HCT116 (cell line): ENCODE measurements at regions not wholly inside any gene's neighbourhood (a gene's known extent, or its start where the extent isn't known, plus 50 kb on each side); places are given as distances from the start of the nearest gene placed in this dataset.

Experiments
- EGR1 ChIP-seq: IDR thresholded peaks from 2 replicates; pipeline ENCODE4 v1.6.1; 2012; ENCODE audit warnings: low read depth
- EZH2phosphoT487 ChIP-seq: fragments of 200-600 bp; IDR thresholded peaks from 2 replicates; pipeline ENCODE4 v1.6.1; 2018; ENCODE audit warnings: antibody characterized with exemption, borderline replicate concordance
- FOSL1 ChIP-seq: IDR thresholded peaks from 2 replicates; pipeline ENCODE4 v1.6.1; 2012; ENCODE audit warnings: low read depth
- POLR2A ChIP-seq: IDR thresholded peaks from 2 replicates; pipeline ENCODE4 v1.7.0; 2011; ENCODE audit warnings: borderline replicate concordance; ENCODE audit not compliant: insufficient read depth, insufficient read length; ENCODE audit errors: extremely low read depth
- POLR2AphosphoS5 ChIP-seq: IDR thresholded peaks from 2 replicates; pipeline ENCODE4 v1.6.1; 2011; ENCODE audit warnings: mild to moderate bottlenecking, low read depth, low read length, moderate library complexity
- RAD21 ChIP-seq: IDR thresholded peaks from 2 replicates; pipeline ENCODE4 v1.6.1; 2012; ENCODE audit warnings: low read depth, mild to moderate bottlenecking
- SP1 ChIP-seq: IDR thresholded peaks from 2 replicates; pipeline ENCODE4 v1.6.1; 2012; ENCODE audit warnings: low read depth
- SRF ChIP-seq: IDR thresholded peaks from 2 replicates; pipeline ENCODE4 v1.6.1; 2012; ENCODE audit warnings: low read depth
- TCF7L2 ChIP-seq: IDR thresholded peaks from 2 replicates; pipeline ENCODE4 v1.7.0; 2011; ENCODE audit warnings: borderline replicate concordance, inconsistent platforms; ENCODE audit not compliant: insufficient read depth, insufficient read length; ENCODE audit errors: extremely low read depth
- ZNF274 ChIP-seq: fragments of 200-500 bp; sonication (Bioruptor generic); IDR thresholded peaks from 2 replicates; pipeline ENCODE4 v1.6.1; 2014; ENCODE audit warnings: mild to moderate bottlenecking, low read depth, low read length, inconsistent platforms
- TF ChIP-seq, protein P1 (sequence below), 3 experiments: fragments of 200-600 bp in 1 of 3; sonication (generic) in 1 of 3; IDR thresholded peaks in 2 of 3; conservative IDR thresholded peaks in 1 of 3; 2 replicates each; pipeline ENCODE4 v1.5.1; 2012 to 2017; ENCODE audit warnings: low read depth in 2 of 3, low read length in 2 of 3, antibody characterized with exemption in 1 of 3, borderline replicate concordance in 1 of 3, control low read depth in 1 of 3, mild to moderate bottlenecking in 1 of 3, mixed read lengths in 1 of 3, mixed run types in 1 of 3, moderate library complexity in 1 of 3; ENCODE audit not compliant: insufficient read depth in 1 of 3
- TF ChIP-seq, protein P2 (sequence below): IDR thresholded peaks from 2 replicates; pipeline ENCODE4 v1.6.1; 2012; ENCODE audit warnings: low read depth

- TF ChIP-seq, protein P1, sequence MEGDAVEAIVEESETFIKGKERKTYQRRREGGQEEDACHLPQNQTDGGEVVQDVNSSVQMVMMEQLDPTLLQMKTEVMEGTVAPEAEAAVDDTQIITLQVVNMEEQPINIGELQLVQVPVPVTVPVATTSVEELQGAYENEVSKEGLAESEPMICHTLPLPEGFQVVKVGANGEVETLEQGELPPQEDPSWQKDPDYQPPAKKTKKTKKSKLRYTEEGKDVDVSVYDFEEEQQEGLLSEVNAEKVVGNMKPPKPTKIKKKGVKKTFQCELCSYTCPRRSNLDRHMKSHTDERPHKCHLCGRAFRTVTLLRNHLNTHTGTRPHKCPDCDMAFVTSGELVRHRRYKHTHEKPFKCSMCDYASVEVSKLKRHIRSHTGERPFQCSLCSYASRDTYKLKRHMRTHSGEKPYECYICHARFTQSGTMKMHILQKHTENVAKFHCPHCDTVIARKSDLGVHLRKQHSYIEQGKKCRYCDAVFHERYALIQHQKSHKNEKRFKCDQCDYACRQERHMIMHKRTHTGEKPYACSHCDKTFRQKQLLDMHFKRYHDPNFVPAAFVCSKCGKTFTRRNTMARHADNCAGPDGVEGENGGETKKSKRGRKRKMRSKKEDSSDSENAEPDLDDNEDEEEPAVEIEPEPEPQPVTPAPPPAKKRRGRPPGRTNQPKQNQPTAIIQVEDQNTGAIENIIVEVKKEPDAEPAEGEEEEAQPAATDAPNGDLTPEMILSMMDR (IDR thresholded peaks at IDR 0.05 in 2 of 3, conservative IDR thresholded peaks at IDR 0.05 in 1 of 3; ENCODE audit: borderline replicate concordance in 1 of 3, insufficient read depth in 1 of 3, low read depth in 2 of 3, low read length in 2 of 3), result no peak
- TF ChIP-seq, protein P2, sequence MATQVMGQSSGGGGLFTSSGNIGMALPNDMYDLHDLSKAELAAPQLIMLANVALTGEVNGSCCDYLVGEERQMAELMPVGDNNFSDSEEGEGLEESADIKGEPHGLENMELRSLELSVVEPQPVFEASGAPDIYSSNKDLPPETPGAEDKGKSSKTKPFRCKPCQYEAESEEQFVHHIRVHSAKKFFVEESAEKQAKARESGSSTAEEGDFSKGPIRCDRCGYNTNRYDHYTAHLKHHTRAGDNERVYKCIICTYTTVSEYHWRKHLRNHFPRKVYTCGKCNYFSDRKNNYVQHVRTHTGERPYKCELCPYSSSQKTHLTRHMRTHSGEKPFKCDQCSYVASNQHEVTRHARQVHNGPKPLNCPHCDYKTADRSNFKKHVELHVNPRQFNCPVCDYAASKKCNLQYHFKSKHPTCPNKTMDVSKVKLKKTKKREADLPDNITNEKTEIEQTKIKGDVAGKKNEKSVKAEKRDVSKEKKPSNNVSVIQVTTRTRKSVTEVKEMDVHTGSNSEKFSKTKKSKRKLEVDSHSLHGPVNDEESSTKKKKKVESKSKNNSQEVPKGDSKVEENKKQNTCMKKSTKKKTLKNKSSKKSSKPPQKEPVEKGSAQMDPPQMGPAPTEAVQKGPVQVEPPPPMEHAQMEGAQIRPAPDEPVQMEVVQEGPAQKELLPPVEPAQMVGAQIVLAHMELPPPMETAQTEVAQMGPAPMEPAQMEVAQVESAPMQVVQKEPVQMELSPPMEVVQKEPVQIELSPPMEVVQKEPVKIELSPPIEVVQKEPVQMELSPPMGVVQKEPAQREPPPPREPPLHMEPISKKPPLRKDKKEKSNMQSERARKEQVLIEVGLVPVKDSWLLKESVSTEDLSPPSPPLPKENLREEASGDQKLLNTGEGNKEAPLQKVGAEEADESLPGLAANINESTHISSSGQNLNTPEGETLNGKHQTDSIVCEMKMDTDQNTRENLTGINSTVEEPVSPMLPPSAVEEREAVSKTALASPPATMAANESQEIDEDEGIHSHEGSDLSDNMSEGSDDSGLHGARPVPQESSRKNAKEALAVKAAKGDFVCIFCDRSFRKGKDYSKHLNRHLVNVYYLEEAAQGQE, result no peak
- no peak for TF ChIP-seq SP1
- TF ChIP-seq TCF7L2, result no peak
- no peak for TF ChIP-seq POLR2A
- no peak for TF ChIP-seq ZNF274
- TF ChIP-seq SRF, result no peak
- no peak for TF ChIP-seq FOSL1
- no peak for TF ChIP-seq POLR2AphosphoS5
- no peak for TF ChIP-seq EGR1
- no peak for TF ChIP-seq RAD21
- TF ChIP-seq EZH2phosphoT487, result no peak
These were observed 595.5 kb downstream of the TBC1D4 start for GRCh38 chr13:74886502-74886901.
